Pancreas (tissue), 10 donors: ENCODE measurements at regions not wholly inside any gene's neighbourhood (a gene's known extent, or its start where the extent isn't known, plus 50 kb on each side); places are given as distances from the start of the nearest gene placed in this dataset.
"Not testable (repeated sequence)": the region's sequence is repeated elsewhere in the genome, so short reads cannot be mapped to it uniquely, and the experiment has no call there.

ENCODE experiments used
- ATAC-seq, 4 donors: fragments of 200-7000 bp; cut with Tn5 transposase; one replicate each; pipeline versions ENCODE4 v1.8.0 to v1.9.1; 2020; ENCODE audit warnings: mild to moderate bottlenecking in 4 of 4, moderate library complexity in 4 of 4
- DNase-seq, 6 donors: peaks; one replicate each; pipeline ENCODE4 v3.0.0-alpha.2; 2020
- FAIRE-seq: peaks from 2 replicates; lab custom pipeline; 2012; peaks lifted over from hg19 to GRCh38; lab: Jason Lieb, UNC
- H3K27ac ChIP-seq, 4 donors: fragments of 200-600 bp; sonication (generic); 1 replicate in 3 of 4; 2 replicates in 1 of 4; pipeline versions ENCODE4 v1.5.0 to v1.8.0; 2020
- H3K27me3 ChIP-seq, 4 donors: fragments of 200-600 bp; one replicate each; pipeline ENCODE4 v1.8.0; 2021
- H3K36me3 ChIP-seq, 3 donors: fragments of 200-600 bp; sonication (generic) in 1 of 3; one replicate each; pipeline versions ENCODE4 v1.5.0 to v1.8.0; 2020 to 2021
- H3K4me1 ChIP-seq, 3 donors: fragments of 200-600 bp; one replicate each; pipeline ENCODE4 v1.8.0; 2021
- H3K4me3 ChIP-seq, 4 donors: fragments of 200-600 bp; sonication (generic) in 2 of 4; one replicate each; pipeline versions ENCODE4 v1.5.0 to v1.8.0; 2020 to 2021
- H3K9me3 ChIP-seq, 4 donors: fragments of 200-600 bp; one replicate each; pipeline ENCODE4 v1.8.0; 2021
- CTCF ChIP-seq, 4 donors: fragments of 200-600 bp; sonication (generic) in 3 of 4; IDR thresholded peaks; one replicate each; pipeline versions ENCODE4 v1.5.0 to v1.8.0; 2021; ENCODE audit warnings: antibody characterized with exemption in 4 of 4
- WGBS, 2 donors: extraction: QIAGEN DNeasy Blood & Tissue Kit; methylation state at CpG; one replicate each; pipeline ENCODE4 v1.1.7; 2013; 5-methylcytosine and 5-hydroxymethylcytosine counted together
- intact Hi-C, 3 donors: fragments of 100-400 bp; cut with DNase I; formaldehyde crosslinking; loops; one replicate each; pipeline versions ENCODE4 v1.11.1 to v1.14.2; 2022
- donor health status: healthy with polysubstance abuse.
- donor health status: DM: no; HTN: no; CAD: no; lungs with moderate emphysema.
- donor health status: DM: no; HTN: no; CAD: no.
- donor health status: control.
- donor health status: control.
- donor health status: Bipolar disorder and iron deficiency.
- donor health status: DM: yes; HTN: yes; CAD: no.
- donor health status: DM: no; HTN: no; CAD: no.
- donor health status: DM: no; HTN: no; CAD: no.
- donor health status: DM: yes; HTN: yes; CAD: no.

GRCh38 chr15:62278534-62278933 is 113.4 kb upstream of the C2CD4B start:
- DNase-seq (no peak), FAIRE-seq (no peak), ATAC-seq (peak in 3 of 4 donors; percentile 47 to 53 (median 52))
- TF ChIP-seq CTCF (IDR thresholded peaks at IDR 0.05): no peak
- Histone ChIP-seq H3K27ac (no peak overlapping the region), H3K9me3 (no peaks in the 10 kb centered on the region), H3K4me3 (no peak overlapping the region), H3K4me1 (peaks cover 6 to 17% (median 8%) of the 10 kb centered on the region in 3 donors), H3K36me3 (no peaks in the 10 kb centered on the region), H3K27me3 (no peaks in the 10 kb centered on the region)
- intact Hi-C loops: no loop called here
- WGBS, 2 donors: 61 to 75% methylated on average over 4 of the region's 4 CpGs

- intact Hi-C loops: no loop called here
- H3K27ac ChIP-seq: no peak overlapping the region
- DNase-seq: no peak
- peaks cover 6 to 17% (median 8%) of the 10 kb centered on the region in 3 donors for H3K4me1 ChIP-seq
- H3K9me3 ChIP-seq: no peaks in the 10 kb centered on the region
- no peaks in the 10 kb centered on the region for H3K36me3 ChIP-seq
- no peaks in the 10 kb centered on the region for H3K27me3 ChIP-seq
- no peak for FAIRE-seq
- 86 to 94% methylated on average over 5 of the region's 5 CpGs for WGBS, 2 donors
- H3K4me3 ChIP-seq: no peak overlapping the region
- TF ChIP-seq CTCF (IDR thresholded peaks at IDR 0.05): no peak
- no peak for ATAC-seq
Observed at GRCh38 chr15:62279041-62279440, 114.0 kb upstream of the C2CD4B start.

GRCh38 chr15:62280625-62281024 is 115.5 kb upstream of the C2CD4B start:
- intact Hi-C loops: no loop called here
- WGBS, 2 donors: 23 to 26% methylated on average over 5 of the region's 5 CpGs
- TF ChIP-seq CTCF (IDR thresholded peaks at IDR 0.05): no peak
- no peak for DNase-seq
- no peaks in the 10 kb centered on the region for H3K9me3 ChIP-seq
- no peaks in the 10 kb centered on the region for H3K36me3 ChIP-seq
- no peak overlapping the region for H3K27ac ChIP-seq
- no peak for FAIRE-seq
- peaks cover 6 to 17% (median 8%) of the 10 kb centered on the region in 3 donors for H3K4me1 ChIP-seq
- ATAC-seq: peak; percentile 72 to 87 (median 74)
- no peaks in the 10 kb centered on the region for H3K27me3 ChIP-seq
- H3K4me3 ChIP-seq: no peak overlapping the region

- H3K27me3 ChIP-seq, intact Hi-C loops, DNase-seq, H3K9me3 ChIP-seq, FAIRE-seq, H3K36me3 ChIP-seq, H3K27ac ChIP-seq, ATAC-seq, H3K4me3 ChIP-seq: not testable (repeated sequence)
- WGBS, 2 donors: 93 to 95% methylated on average over 8 of the region's 8 CpGs
- peaks cover 6 to 17% (median 8%) of the 10 kb centered on the region in 3 donors for H3K4me1 ChIP-seq
Observed at GRCh38 chr15:62281801-62282200, 116.7 kb upstream of the C2CD4B start.

GRCh38 chr15:62287066-62287857 is 122.2 kb upstream of the C2CD4B start:
- peaks cover 0 to 16% (median 11%) of the 10 kb centered on the region in 3 donors for H3K4me1 ChIP-seq
- peak; percentile 45 to 83 (median 79) for ATAC-seq
- no peak for DNase-seq
- peak overlapping the region in 1 of 4 donors; percentile 35 for H3K27ac ChIP-seq
- H3K27me3 ChIP-seq: no peaks in the 10 kb centered on the region
- FAIRE-seq: no peak
- TF ChIP-seq CTCF (IDR thresholded peaks at IDR 0.05): no peak
- H3K4me3 ChIP-seq: no peak overlapping the region
- WGBS, 2 donors: 54 to 64% methylated on average over 4 of the region's 4 CpGs
- no peaks in the 10 kb centered on the region for H3K36me3 ChIP-seq
- intact Hi-C loops: no loop called here
- no peaks in the 10 kb centered on the region for H3K9me3 ChIP-seq
